GM12873 (cell line): ENCODE measurements at regions not wholly inside any gene's neighbourhood (a gene's known extent, or its start where the extent isn't known, plus 50 kb on each side); places are given as distances from the start of the nearest gene placed in this dataset.

Experiments used
- CTCF ChIP-seq: IDR thresholded peaks from 2 replicates; pipeline ENCODE4 v1.5.1; 2012; ENCODE audit warnings: low read depth, mild to moderate bottlenecking, moderate library complexity, low read length, control low read depth; ENCODE audit not compliant: insufficient read depth; ENCODE audit errors: missing control alignments

- no peak for TF ChIP-seq CTCF
These were observed 232.4 kb downstream of the POSTN start for GRCh38 chr13:37366044-37366770.

GRCh38 chr13:37365496-37365895, 233.1 kb downstream of the POSTN start:
- TF ChIP-seq CTCF, result no peak

- TF ChIP-seq CTCF, result no peak
These were observed 233.6 kb downstream of the POSTN start for GRCh38 chr13:37364956-37365355.

- no peak for TF ChIP-seq CTCF
These were observed 234.6 kb downstream of the POSTN start for GRCh38 chr13:37364007-37364406.

- no peak for TF ChIP-seq CTCF
These were observed 237.0 kb downstream of the POSTN start for GRCh38 chr13:37361608-37362007.

- TF ChIP-seq CTCF, result no peak
These were observed 238.0 kb downstream of the POSTN start for GRCh38 chr13:37360556-37360955.

- TF ChIP-seq CTCF, result no peak
These were observed 241.0 kb downstream of the POSTN start for GRCh38 chr13:37357548-37357947.

GRCh38 chr13:37353911-37354310, 244.7 kb downstream of the POSTN start:
- TF ChIP-seq CTCF, result no peak
